ENCODE measurements at regions not wholly inside any gene's neighbourhood (a gene's known extent, or its start where the extent isn't known, plus 50 kb on each side); places are given as distances from the start of the nearest gene placed in this dataset.

DNA sequence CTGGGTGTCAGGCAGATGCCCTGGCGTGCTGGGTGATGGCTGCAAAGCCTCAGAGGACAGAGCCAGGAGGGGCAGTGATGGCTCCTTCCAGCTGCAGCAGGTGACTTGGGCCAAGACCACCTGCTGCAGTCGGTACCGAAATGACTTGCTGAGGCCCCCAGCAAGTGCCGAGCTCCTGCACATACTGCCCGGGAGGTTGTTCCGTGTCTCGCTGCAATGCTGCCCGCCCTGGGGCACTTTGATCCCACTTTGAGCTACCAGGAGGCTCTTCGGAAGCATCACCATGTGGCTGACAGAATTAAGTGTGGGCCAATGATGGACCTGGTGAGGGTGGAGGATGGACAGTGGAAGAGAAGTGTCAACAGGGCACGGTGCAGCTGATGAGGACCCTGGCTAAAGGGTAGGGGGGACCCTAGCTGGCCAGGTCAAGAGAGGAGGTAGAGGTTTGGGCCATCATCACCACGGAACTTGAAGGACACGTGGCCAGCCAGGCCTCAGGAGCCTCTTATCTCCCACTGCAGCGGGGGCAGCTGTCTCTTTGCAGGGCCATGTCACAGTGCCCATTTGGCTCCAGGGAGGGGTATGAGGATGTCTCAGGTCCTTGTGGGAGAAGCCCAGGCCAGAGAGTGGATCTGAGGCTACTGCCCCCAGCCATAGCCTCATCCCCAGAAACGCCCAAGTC, 51.1 kb upstream of the NANOS1 start:
- 84% methylated on average over 14 of the region's 14 CpGs for WGBS
- Histone ChIP-seq H3K4me3 (ENCODE audit: low read depth in 1 of 3, low read length in 3 of 3) (no peak overlapping the region), H3K9ac (ENCODE audit: low read depth in 1 of 2, low read length in 2 of 2) (no peak overlapping the region), H3K4me1 (ENCODE audit: control insufficient read depth in 4 of 4, insufficient read depth in 4 of 4, low read length in 3 of 4) (no peaks in the 10 kb centered on the region), H3K36me3 (ENCODE audit: control insufficient read depth in 4 of 4, insufficient read depth in 3 of 4, low read depth in 1 of 4, low read length in 3 of 4) (no peaks in the 10 kb centered on the region), H3K27me3 (ENCODE audit: control insufficient read depth in 4 of 4, insufficient read depth in 4 of 4, low read length in 3 of 4) (no peaks in the 10 kb centered on the region), H3K27ac (ENCODE audit: low read depth in 1 of 2, low read length in 2 of 2) (no peak overlapping the region), H3K9me3 (ENCODE audit: control insufficient read depth in 4 of 4, low read length in 3 of 4) (peaks cover 0 to 6% (median 3%) of the 10 kb centered on the region in 4 donors)
- DNase-seq (ENCODE audit: low spot score): peak; percentile 22
- no peak for TF ChIP-seq TAF1 (conservative IDR thresholded peaks at IDR 0.05)
- TF ChIP-seq YY1 (IDR thresholded peaks at IDR 0.05): no peak
- no peak for TF ChIP-seq JUND (IDR thresholded peaks at IDR 0.05)
- TF ChIP-seq RXRA (IDR thresholded peaks at IDR 0.05): no peak
- TF ChIP-seq FOXA1 (IDR thresholded peaks at IDR 0.05): no peak
- no peak for TF ChIP-seq RAD21 (IDR thresholded peaks at IDR 0.05)

DNA sequence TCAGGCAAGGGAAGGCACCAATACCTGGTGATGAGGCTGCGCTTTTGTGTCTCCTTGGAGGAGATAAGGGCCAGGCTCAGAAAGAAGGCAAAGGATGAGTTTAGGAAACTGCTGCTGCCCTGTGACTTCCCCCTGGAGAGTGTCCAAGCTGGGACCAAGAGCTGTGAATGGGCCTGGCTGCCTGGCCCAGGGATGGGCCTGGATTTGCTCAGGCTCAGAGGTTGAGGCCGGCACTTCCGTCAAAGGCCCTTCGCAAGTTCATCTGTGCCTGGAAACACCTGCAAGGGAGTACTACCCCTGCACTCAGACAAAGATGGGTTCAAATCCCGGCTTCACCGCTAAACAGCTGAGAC, 50.5 kb upstream of the NANOS1 start:
- no peak overlapping the region for H3K4me3 ChIP-seq (ENCODE audit: low read depth in 1 of 3, low read length in 3 of 3)
- H3K27ac ChIP-seq (ENCODE audit: low read depth in 1 of 2, low read length in 2 of 2): no peak overlapping the region
- H3K27me3 ChIP-seq (ENCODE audit: control insufficient read depth in 4 of 4, insufficient read depth in 4 of 4, low read length in 3 of 4): no peaks in the 10 kb centered on the region
- no peaks in the 10 kb centered on the region for H3K36me3 ChIP-seq (ENCODE audit: control insufficient read depth in 4 of 4, insufficient read depth in 3 of 4, low read depth in 1 of 4, low read length in 3 of 4)
- TF ChIP-seq, protein P1, sequence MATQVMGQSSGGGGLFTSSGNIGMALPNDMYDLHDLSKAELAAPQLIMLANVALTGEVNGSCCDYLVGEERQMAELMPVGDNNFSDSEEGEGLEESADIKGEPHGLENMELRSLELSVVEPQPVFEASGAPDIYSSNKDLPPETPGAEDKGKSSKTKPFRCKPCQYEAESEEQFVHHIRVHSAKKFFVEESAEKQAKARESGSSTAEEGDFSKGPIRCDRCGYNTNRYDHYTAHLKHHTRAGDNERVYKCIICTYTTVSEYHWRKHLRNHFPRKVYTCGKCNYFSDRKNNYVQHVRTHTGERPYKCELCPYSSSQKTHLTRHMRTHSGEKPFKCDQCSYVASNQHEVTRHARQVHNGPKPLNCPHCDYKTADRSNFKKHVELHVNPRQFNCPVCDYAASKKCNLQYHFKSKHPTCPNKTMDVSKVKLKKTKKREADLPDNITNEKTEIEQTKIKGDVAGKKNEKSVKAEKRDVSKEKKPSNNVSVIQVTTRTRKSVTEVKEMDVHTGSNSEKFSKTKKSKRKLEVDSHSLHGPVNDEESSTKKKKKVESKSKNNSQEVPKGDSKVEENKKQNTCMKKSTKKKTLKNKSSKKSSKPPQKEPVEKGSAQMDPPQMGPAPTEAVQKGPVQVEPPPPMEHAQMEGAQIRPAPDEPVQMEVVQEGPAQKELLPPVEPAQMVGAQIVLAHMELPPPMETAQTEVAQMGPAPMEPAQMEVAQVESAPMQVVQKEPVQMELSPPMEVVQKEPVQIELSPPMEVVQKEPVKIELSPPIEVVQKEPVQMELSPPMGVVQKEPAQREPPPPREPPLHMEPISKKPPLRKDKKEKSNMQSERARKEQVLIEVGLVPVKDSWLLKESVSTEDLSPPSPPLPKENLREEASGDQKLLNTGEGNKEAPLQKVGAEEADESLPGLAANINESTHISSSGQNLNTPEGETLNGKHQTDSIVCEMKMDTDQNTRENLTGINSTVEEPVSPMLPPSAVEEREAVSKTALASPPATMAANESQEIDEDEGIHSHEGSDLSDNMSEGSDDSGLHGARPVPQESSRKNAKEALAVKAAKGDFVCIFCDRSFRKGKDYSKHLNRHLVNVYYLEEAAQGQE (IDR thresholded peaks at IDR 0.05): no peak
- TF ChIP-seq FOXA1 (IDR thresholded peaks at IDR 0.05) (no peak), RAD21 (IDR thresholded peaks at IDR 0.05) (no peak), HNF4A (conservative IDR thresholded peaks at IDR 0.05) (no peak), FOXA2 (IDR thresholded peaks at IDR 0.05) (no peak), HNF4G (IDR thresholded peaks at IDR 0.05) (no peak), YY1 (IDR thresholded peaks at IDR 0.05) (no peak)
- TF ChIP-seq, protein P2, sequence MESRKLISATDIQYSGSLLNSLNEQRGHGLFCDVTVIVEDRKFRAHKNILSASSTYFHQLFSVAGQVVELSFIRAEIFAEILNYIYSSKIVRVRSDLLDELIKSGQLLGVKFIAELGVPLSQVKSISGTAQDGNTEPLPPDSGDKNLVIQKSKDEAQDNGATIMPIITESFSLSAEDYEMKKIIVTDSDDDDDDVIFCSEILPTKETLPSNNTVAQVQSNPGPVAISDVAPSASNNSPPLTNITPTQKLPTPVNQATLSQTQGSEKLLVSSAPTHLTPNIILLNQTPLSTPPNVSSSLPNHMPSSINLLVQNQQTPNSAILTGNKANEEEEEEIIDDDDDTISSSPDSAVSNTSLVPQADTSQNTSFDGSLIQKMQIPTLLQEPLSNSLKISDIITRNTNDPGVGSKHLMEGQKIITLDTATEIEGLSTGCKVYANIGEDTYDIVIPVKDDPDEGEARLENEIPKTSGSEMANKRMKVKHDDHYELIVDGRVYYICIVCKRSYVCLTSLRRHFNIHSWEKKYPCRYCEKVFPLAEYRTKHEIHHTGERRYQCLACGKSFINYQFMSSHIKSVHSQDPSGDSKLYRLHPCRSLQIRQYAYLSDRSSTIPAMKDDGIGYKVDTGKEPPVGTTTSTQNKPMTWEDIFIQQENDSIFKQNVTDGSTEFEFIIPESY (IDR thresholded peaks at IDR 0.05): no peak
- TF ChIP-seq, protein P3, sequence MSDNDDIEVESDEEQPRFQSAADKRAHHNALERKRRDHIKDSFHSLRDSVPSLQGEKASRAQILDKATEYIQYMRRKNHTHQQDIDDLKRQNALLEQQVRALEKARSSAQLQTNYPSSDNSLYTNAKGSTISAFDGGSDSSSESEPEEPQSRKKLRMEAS (IDR thresholded peaks at IDR 0.05): no peak
- TF ChIP-seq, protein P4, sequence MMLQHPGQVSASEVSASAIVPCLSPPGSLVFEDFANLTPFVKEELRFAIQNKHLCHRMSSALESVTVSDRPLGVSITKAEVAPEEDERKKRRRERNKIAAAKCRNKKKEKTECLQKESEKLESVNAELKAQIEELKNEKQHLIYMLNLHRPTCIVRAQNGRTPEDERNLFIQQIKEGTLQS (IDR thresholded peaks at IDR 0.05): no peak
- no peak overlapping the region for H3K9ac ChIP-seq (ENCODE audit: low read depth in 1 of 2, low read length in 2 of 2)
- WGBS: 92% methylated on average over 6 of the region's 6 CpGs
- H3K9me3 ChIP-seq (ENCODE audit: control insufficient read depth in 4 of 4, low read length in 3 of 4): peaks cover 0 to 1% (median under 1%) of the 10 kb centered on the region in 4 donors
- peak; percentile 13 for DNase-seq (ENCODE audit: low spot score)
- no peaks in the 10 kb centered on the region for H3K4me1 ChIP-seq (ENCODE audit: control insufficient read depth in 4 of 4, insufficient read depth in 4 of 4, low read length in 3 of 4)
